BLaER1 treated with 17β-estradiol and CSF1 and Interleukin-3, amounts not matched to agents 10 nM and 100 nM (cell line): ENCODE measurements at regions not wholly inside any gene's neighbourhood (a gene's known extent, or its start where the extent isn't known, plus 50 kb on each side); places are given as distances from the start of the nearest gene placed in this dataset.
"Not testable (repeated sequence)": the region's sequence is repeated elsewhere in the genome, so short reads cannot be mapped to it uniquely, and the experiment has no call there.

ENCODE experiments used
- H3K27ac ChIP-seq, 11 experiments: shearing (Covaris generic); formaldehyde crosslinking; 2 replicates each; pipeline ENCODE4 v1.8.1; 2022
- H3K27me3 ChIP-seq, 11 experiments: shearing (Covaris generic); formaldehyde crosslinking; 2 replicates each; pipeline ENCODE4 v1.8.1; 2022
- H3K36me3 ChIP-seq, 11 experiments: shearing (Covaris generic); formaldehyde crosslinking; 2 replicates each; pipeline ENCODE4 v1.8.1; 2022
- H3K4me1 ChIP-seq, 10 experiments: shearing (Covaris generic); formaldehyde crosslinking; 2 replicates each; pipeline ENCODE4 v1.8.1; 2022
- H3K4me2 ChIP-seq, 11 experiments: shearing (Covaris generic); formaldehyde crosslinking; 2 replicates each; pipeline ENCODE4 v1.8.1; 2022
- H3K4me3 ChIP-seq, 10 experiments: shearing (Covaris generic); formaldehyde crosslinking; 2 replicates each; pipeline ENCODE4 v1.8.1; 2022
- H3K9ac ChIP-seq, 11 experiments: shearing (Covaris generic); formaldehyde crosslinking; 2 replicates each; pipeline ENCODE4 v1.8.1; 2022
- H3K9me3 ChIP-seq, 11 experiments: shearing (Covaris generic); formaldehyde crosslinking; replicated peaks in 1 of 11; 2 replicates each; pipeline ENCODE4 v1.8.1; 2022
- H4K20me1 ChIP-seq, 11 experiments: shearing (Covaris generic); formaldehyde crosslinking; 2 replicates each; pipeline ENCODE4 v1.8.1; 2022
- Cebpa-rat ChIP-seq, 11 experiments: shearing (Covaris generic); IDR thresholded peaks; 2 replicates each; pipeline ENCODE4 v1.8.1; 2022

DNA sequence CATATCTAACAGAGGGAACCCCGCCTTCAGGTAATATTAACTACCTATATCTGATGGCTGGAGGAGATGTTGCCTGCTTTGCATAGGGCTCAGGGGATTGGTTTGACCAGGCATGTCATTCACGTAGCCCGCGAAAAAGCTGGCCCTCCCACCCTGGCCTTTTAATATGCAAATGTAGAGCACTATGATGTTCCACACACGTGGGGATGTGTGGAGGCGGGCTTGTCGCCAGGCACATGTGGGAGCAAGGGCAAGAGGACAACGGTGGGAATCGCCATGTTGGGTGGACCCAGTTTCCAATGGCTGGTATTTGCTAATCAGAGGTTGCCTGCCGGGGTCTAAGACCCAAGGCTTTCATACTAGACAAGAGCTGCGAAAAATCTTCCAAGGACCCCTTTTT is 469.8 kb downstream of the ZPLD1 start:
- Histone ChIP-seq H3K4me2 (no peak overlapping the region), H3K27ac (no peak overlapping the region), H3K9me3 (no peaks in the 10 kb centered on the region), H4K20me1 (no peaks in the 10 kb centered on the region; a peak in 1 of 22 replicates), H3K4me1 (no peaks in the 10 kb centered on the region), H3K9ac (no peak overlapping the region), H3K4me3 (no peak overlapping the region), H3K36me3 (no peaks in the 10 kb centered on the region), H3K27me3 (no peaks in the 10 kb centered on the region)
- no peak for TF ChIP-seq Cebpa-rat (IDR thresholded peaks at IDR 0.05)

DNA sequence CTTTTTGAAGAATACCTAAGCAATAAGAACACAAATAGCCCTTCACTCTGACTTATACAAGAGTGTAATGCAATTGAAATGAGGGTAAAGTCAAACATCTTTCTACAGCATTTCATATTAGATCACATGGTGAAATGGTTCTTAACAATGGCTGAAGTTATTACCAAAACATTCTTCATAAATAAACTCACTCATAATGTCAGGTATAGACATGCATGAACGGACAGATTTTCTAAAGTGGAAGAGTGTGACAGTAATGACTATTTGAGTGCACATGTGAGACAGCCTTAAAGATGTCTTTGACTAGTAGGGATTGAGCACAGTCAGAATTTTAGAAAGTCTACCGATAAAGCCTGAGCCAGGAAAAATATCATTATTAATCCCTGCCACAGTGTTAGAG is 471.0 kb downstream of the ZPLD1 start:
- no peaks in the 10 kb centered on the region for H3K4me1 ChIP-seq
- no peak overlapping the region for H3K27ac ChIP-seq
- H3K4me3 ChIP-seq, result no peak overlapping the region
- H3K36me3 ChIP-seq, result no peaks in the 10 kb centered on the region
- H3K9me3 ChIP-seq, result no peaks in the 10 kb centered on the region
- TF ChIP-seq Cebpa-rat (IDR thresholded peaks at IDR 0.05), result no peak
- no peaks in the 10 kb centered on the region for H3K27me3 ChIP-seq
- H3K4me2 ChIP-seq, result no peak overlapping the region
- no peaks in the 10 kb centered on the region; a peak in 1 of 22 replicates for H4K20me1 ChIP-seq
- no peak overlapping the region for H3K9ac ChIP-seq

DNA sequence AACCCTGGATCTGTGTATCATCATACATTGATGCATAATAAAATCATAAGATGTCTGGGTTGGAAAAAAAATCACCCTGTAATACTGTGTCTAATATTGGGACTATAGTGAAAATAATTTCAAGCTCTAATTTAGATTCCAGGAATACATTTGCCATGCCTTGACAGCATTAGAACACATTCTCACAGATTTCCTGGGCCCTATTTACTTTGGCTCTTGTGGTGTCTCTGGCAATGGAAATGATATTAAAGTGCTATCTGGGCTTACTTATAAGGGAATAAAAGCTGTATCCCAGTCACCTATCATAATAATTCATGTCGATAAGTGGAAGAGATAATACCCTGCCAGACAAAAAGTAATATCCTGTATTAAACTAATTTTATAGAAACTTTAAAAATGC is 472.0 kb downstream of the ZPLD1 start:
- no peaks in the 10 kb centered on the region for H3K27me3 ChIP-seq
- H3K9ac ChIP-seq, result no peak overlapping the region
- no peak for TF ChIP-seq Cebpa-rat (IDR thresholded peaks at IDR 0.05)
- H3K4me2 ChIP-seq, result no peak overlapping the region
- H4K20me1 ChIP-seq, result no peaks in the 10 kb centered on the region; a peak in 1 of 22 replicates
- H3K4me1 ChIP-seq, result no peaks in the 10 kb centered on the region
- H3K4me3 ChIP-seq, result no peak overlapping the region
- H3K9me3 ChIP-seq, result no peaks in the 10 kb centered on the region
- H3K27ac ChIP-seq, result no peak overlapping the region
- H3K36me3 ChIP-seq, result no peaks in the 10 kb centered on the region

DNA sequence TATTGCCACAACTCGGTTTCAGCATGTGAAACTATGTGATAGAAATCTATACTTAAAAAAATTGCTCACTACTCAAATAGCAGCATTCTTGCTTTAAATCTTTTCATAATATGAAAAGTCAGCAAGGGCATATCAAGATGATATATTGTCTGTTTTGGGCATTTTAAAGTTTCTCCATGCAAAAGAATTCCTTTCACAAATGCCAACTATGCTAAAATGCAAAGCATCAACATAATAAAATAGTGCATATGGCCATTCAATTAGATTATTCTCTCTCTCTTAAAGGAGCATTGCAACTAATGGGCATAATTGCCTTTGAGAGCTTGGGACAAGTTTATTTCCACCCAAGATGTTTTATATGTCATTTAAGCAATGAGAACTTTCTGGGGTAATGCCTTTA is 475.1 kb downstream of the ZPLD1 start:
- Histone ChIP-seq H3K36me3 (no peaks in the 10 kb centered on the region), H3K4me2 (no peak overlapping the region), H3K4me3 (no peak overlapping the region), H3K27me3 (no peaks in the 10 kb centered on the region), H3K9ac (no peak overlapping the region), H4K20me1 (no peaks in the 10 kb centered on the region), H3K9me3 (no peaks in the 10 kb centered on the region), H3K27ac (no peak overlapping the region), H3K4me1 (no peaks in the 10 kb centered on the region)
- TF ChIP-seq Cebpa-rat (IDR thresholded peaks at IDR 0.05), result no peak

DNA sequence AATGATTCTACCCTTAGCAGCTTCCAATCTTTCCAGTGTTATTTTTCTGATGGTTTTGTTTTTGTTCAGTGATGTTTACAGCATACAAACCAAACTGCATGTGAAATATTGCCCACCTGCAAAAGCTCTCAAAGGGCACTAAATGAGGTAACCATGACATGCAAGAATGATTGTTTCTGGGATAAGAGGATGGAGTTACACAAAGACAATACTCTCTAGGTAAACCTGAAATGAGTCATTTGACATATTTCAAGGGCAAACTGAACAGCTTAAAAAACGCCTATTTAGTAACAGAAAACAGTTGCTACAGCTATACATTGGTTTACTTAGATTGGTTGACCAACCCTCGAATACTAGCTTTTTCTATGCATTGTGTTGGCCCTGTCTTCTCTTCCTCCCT is 481.7 kb downstream of the ZPLD1 start:
- H3K4me1 ChIP-seq, result no peaks in the 10 kb centered on the region
- TF ChIP-seq Cebpa-rat (IDR thresholded peaks at IDR 0.05), result no peak
- no peaks in the 10 kb centered on the region for H4K20me1 ChIP-seq
- H3K9ac ChIP-seq, result no peak overlapping the region
- H3K27ac ChIP-seq, result no peak overlapping the region
- H3K4me3 ChIP-seq, result no peak overlapping the region
- H3K4me2 ChIP-seq, result no peak overlapping the region
- H3K9me3 ChIP-seq, result peaks cover 0 to 2% (median 0%) of the 10 kb centered on the region in 11 experiments; a peak in 1 of 22 replicates
- no peaks in the 10 kb centered on the region for H3K27me3 ChIP-seq
- no peaks in the 10 kb centered on the region for H3K36me3 ChIP-seq

DNA sequence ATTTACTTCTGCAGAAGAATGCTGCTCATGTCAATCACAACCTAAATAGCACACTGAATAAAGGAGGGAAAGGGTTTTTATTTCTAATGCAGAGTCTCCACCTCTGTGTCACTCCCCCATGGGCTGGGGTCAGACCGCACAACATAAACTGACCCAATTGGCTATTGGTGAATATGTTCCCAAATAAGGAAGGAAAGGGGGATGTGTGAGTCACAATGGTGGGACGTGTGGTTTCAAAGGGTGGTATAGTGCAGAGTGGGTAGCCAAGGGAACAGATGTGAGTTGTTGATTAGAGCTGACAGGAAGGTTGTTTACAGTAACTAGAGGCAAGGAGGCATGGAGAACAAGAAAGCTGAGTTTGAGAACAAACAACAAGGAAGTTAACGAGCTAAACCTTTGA is 491.8 kb downstream of the ZPLD1 start:
- H3K4me2 ChIP-seq, result no peak overlapping the region
- H4K20me1 ChIP-seq, result no peaks in the 10 kb centered on the region
- no peaks in the 10 kb centered on the region for H3K36me3 ChIP-seq
- H3K9ac ChIP-seq, result no peak overlapping the region
- no peak overlapping the region for H3K27ac ChIP-seq
- no peaks in the 10 kb centered on the region for H3K4me1 ChIP-seq
- no peaks in the 10 kb centered on the region for H3K27me3 ChIP-seq
- no peak overlapping the region for H3K4me3 ChIP-seq
- peaks cover 18 to 30% (median 23%) of the 10 kb centered on the region in 11 experiments for H3K9me3 ChIP-seq
- TF ChIP-seq Cebpa-rat (IDR thresholded peaks at IDR 0.05), result no peak

DNA sequence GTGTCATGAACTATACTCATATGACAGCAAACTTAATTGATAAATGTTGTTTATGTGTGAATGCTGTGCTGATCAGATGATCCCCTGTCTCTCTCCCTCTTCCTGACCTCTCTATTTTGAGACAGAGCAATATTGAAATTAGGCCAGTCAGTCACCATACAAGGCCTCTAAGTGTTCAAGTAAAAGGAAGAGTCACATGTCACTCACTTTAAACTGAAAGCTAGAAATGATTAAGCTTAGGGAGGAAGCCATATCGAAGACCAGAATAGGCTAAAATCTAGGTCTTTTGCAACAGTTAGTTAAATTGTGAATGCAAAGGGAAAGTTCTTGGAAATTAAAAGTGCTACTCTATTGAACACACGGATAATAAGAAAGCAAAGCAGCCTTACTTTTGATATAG is 498.6 kb downstream of the ZPLD1 start:
- H3K4me2 ChIP-seq, result no peak overlapping the region
- no peak overlapping the region for H3K27ac ChIP-seq
- H4K20me1 ChIP-seq, result no peaks in the 10 kb centered on the region
- H3K36me3 ChIP-seq, result no peaks in the 10 kb centered on the region
- H3K9ac ChIP-seq, result no peak overlapping the region
- H3K9me3 ChIP-seq, result peaks cover 0 to 13% (median 7%) of the 10 kb centered on the region in 11 experiments; a peak in 8 of 22 replicates
- H3K27me3 ChIP-seq, result no peaks in the 10 kb centered on the region
- no peak for TF ChIP-seq Cebpa-rat (IDR thresholded peaks at IDR 0.05)
- H3K4me1 ChIP-seq, result no peaks in the 10 kb centered on the region
- H3K4me3 ChIP-seq, result no peak overlapping the region

DNA sequence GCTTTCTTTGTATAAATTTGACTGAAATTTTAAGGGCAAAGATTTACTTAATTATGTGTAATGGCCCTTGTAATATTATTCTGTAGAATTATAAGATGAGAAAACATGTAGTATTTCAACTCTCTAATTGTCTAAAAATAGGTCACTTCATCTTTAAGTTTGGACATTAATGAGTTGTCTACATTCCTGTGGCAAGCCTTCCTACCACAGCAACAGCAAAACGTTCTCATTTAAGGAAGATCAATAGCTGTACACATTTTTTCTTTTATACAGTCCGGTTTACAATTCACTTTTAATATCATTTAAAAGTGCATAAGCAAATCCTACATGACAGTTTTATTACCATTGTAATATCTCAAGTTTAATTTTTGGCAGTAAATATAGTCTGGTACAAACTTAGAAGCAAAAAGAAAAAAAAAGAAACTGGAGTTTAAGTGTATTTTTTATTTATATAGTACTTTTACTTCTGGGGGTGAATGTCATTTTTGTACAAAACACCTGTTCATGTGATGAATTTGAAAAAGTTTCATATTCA is 501.8 kb downstream of the ZPLD1 start:
- no peak overlapping the region for H3K4me3 ChIP-seq
- no peaks in the 10 kb centered on the region for H3K4me1 ChIP-seq
- no peak overlapping the region for H3K4me2 ChIP-seq
- H3K9me3 ChIP-seq, result peaks cover 0 to 13% (median 7%) of the 10 kb centered on the region in 11 experiments; a peak in 9 of 22 replicates
- no peak overlapping the region for H3K27ac ChIP-seq
- H4K20me1 ChIP-seq, result no peaks in the 10 kb centered on the region
- TF ChIP-seq Cebpa-rat (IDR thresholded peaks at IDR 0.05), result no peak
- no peaks in the 10 kb centered on the region for H3K27me3 ChIP-seq
- no peak overlapping the region for H3K9ac ChIP-seq
- H3K36me3 ChIP-seq, result no peaks in the 10 kb centered on the region

DNA sequence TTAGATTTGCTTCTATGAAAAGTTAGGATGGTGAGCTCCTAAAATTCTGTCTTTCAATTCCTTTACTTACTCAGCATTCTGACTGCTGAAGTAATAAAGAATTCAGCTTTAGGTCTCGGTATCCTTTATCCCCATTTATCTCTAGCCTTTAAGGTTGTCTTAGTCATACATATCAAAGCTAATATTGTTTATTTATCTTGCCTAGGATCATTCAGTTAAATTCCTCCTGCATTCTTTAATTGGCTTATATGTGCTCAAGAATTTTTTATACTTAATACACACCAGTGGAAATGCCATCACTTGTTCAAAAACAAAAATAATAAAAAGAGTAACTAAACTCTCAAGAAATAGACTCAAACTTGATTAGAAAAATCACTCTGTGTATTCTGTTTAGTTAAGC is 507.0 kb downstream of the ZPLD1 start:
- no peak overlapping the region for H3K4me2 ChIP-seq

DNA sequence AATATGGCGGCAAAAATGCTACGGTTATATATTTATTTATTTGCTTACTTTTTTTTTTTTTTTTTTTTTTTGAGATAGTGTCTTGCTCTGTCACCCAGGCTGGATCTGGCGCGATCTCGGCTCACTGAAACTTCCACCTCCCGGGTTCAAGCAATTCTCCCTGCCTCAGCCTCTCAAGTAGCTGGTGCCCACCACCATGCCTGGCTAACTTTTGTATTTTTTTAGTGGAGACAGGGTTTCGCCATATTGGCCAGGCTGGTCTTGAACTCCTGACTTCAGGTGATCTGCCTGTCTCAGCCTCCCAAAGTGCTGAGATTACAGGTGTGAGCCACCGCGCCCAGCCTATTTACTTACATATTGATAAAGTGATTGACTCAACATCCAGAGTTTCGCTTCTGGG is 511.6 kb downstream of the ZPLD1 start:
- not testable (repeated sequence) for H3K4me2 ChIP-seq, H4K20me1 ChIP-seq, H3K4me1 ChIP-seq, H3K4me3 ChIP-seq, H3K27me3 ChIP-seq, H3K9ac ChIP-seq, H3K27ac ChIP-seq, H3K36me3 ChIP-seq, H3K9me3 ChIP-seq

More for the DNA sequence above, 507.0 kb downstream of the ZPLD1 start:
- Histone ChIP-seq H3K4me3 (no peak overlapping the region), H3K27ac (no peak overlapping the region), H3K9ac (no peak overlapping the region), H4K20me1 (no peaks in the 10 kb centered on the region), H3K9me3 (no peaks in the 10 kb centered on the region; a peak in 1 of 22 replicates), H3K27me3 (no peaks in the 10 kb centered on the region), H3K4me1 (no peaks in the 10 kb centered on the region), H3K36me3 (no peaks in the 10 kb centered on the region)
- no peak for TF ChIP-seq Cebpa-rat (IDR thresholded peaks at IDR 0.05)
